ENCODE measurements at regions not wholly inside any gene's neighbourhood (a gene's known extent, or its start where the extent isn't known, plus 50 kb on each side); places are given as distances from the start of the nearest gene placed in this dataset.

- Histone ChIP-seq H4K20me1 (replicated peaks; ENCODE audit: control insufficient read depth, extremely low read depth, insufficient read depth, low read length) (no peaks in the 10 kb centered on the region), H3K4me1 (ENCODE audit: control insufficient read depth, extremely low read depth, insufficient read depth, low read length) (no peaks in the 10 kb centered on the region), H3K9ac (replicated peaks; ENCODE audit: extremely low read depth, insufficient read depth, low read length) (no peak overlapping the region), H3K9me1 (replicated peaks; ENCODE audit: control insufficient read depth, extremely low read depth, insufficient read depth, low read length) (no peaks in the 10 kb centered on the region), H2AFZ (ENCODE audit: low read depth, low read length) (no peak overlapping the region), H3K36me3 (ENCODE audit: control insufficient read depth in 2 of 2, extremely low read depth in 1 of 2, insufficient read depth in 2 of 2, low read length in 2 of 2) (no peaks in the 10 kb centered on the region), H3K4me3 (replicated peaks in 1 of 3; ENCODE audit: insufficient read depth in 1 of 3, low read depth in 1 of 3, low read length in 3 of 3) (no peak overlapping the region), H3K27me3 (ENCODE audit: control insufficient read depth in 2 of 2, insufficient read depth in 2 of 2, low read length in 2 of 2) (no peaks in the 10 kb centered on the region), H3K9me3 (replicated peaks; ENCODE audit: control insufficient read depth, insufficient read depth, low read length) (no peaks in the 10 kb centered on the region), H3K27ac (ENCODE audit: insufficient read depth, low read depth, low read length) (no peak overlapping the region), H3K4me2 (ENCODE audit: insufficient read depth, low read length) (no peak overlapping the region), H3K79me2 (ENCODE audit: control insufficient read depth, insufficient read depth, low read length) (no peaks in the 10 kb centered on the region)
- intact Hi-C loops (cut with micrococcal nuclease) (no loop called here), dilution Hi-C loops (cut with MboI; ENCODE audit: extremely low pct_ligation_motif_present, low sequenced_read_pairs) (no loop called here)
- ChIA-PET POLR2A (no interaction called here), CTCF (no interaction called here)
- BruUV-seq (replicated peaks), result no TSS peak
- DNase-seq (ENCODE audit: low read depth, low spot score), result no peak
- TF ChIP-seq EZH2 (IDR thresholded peaks at IDR 0.05; ENCODE audit: borderline replicate concordance, low read depth, low read length, severe bottlenecking) (no peak), MAX (IDR thresholded peaks at IDR 0.05; ENCODE audit: insufficient read depth, insufficient read length) (no peak), CTCF (IDR thresholded peaks at IDR 0.05; ENCODE audit: extremely low read depth in 1 of 2, insufficient read depth in 1 of 2, low read depth in 1 of 2, low read length in 2 of 2) (no peak), JUN (IDR thresholded peaks at IDR 0.05; ENCODE audit: borderline replicate concordance, insufficient read depth, insufficient read length, low read depth) (no peak)
- FAIRE-seq, result no peak
These were observed 194.5 kb downstream of the MEX3B start for GRCh38 chr15:81851325-81851724.

GRCh38 chr15:81849289-81849688 is 196.5 kb downstream of the MEX3B start:
- Histone ChIP-seq H2AFZ (ENCODE audit: low read depth, low read length) (no peak overlapping the region), H3K9me3 (replicated peaks; ENCODE audit: control insufficient read depth, insufficient read depth, low read length) (no peaks in the 10 kb centered on the region), H3K36me3 (ENCODE audit: control insufficient read depth in 2 of 2, extremely low read depth in 1 of 2, insufficient read depth in 2 of 2, low read length in 2 of 2) (no peaks in the 10 kb centered on the region), H3K27ac (ENCODE audit: insufficient read depth, low read depth, low read length) (no peak overlapping the region), H3K9ac (replicated peaks; ENCODE audit: extremely low read depth, insufficient read depth, low read length) (no peak overlapping the region), H4K20me1 (replicated peaks; ENCODE audit: control insufficient read depth, extremely low read depth, insufficient read depth, low read length) (no peaks in the 10 kb centered on the region), H3K4me3 (replicated peaks in 1 of 3; ENCODE audit: insufficient read depth in 1 of 3, low read depth in 1 of 3, low read length in 3 of 3) (no peak overlapping the region), H3K9me1 (replicated peaks; ENCODE audit: control insufficient read depth, extremely low read depth, insufficient read depth, low read length) (no peaks in the 10 kb centered on the region), H3K4me2 (ENCODE audit: insufficient read depth, low read length) (no peak overlapping the region), H3K79me2 (ENCODE audit: control insufficient read depth, insufficient read depth, low read length) (no peaks in the 10 kb centered on the region), H3K4me1 (ENCODE audit: control insufficient read depth, extremely low read depth, insufficient read depth, low read length) (no peaks in the 10 kb centered on the region), H3K27me3 (ENCODE audit: control insufficient read depth in 2 of 2, insufficient read depth in 2 of 2, low read length in 2 of 2) (no peaks in the 10 kb centered on the region)
- CTCF ChIA-PET, result no interaction called here
- intact Hi-C loops (cut with micrococcal nuclease) (no loop called here), dilution Hi-C loops (cut with MboI; ENCODE audit: extremely low pct_ligation_motif_present, low sequenced_read_pairs) (no loop called here)
- TF ChIP-seq GATA2 (IDR thresholded peaks at IDR 0.05; ENCODE audit: insufficient read depth, insufficient read length, low read depth, low read length), result no peak
- no TSS peak for BruUV-seq (replicated peaks)
- FAIRE-seq, result no peak
- POLR2A ChIA-PET, result no interaction called here
- DNase-seq (ENCODE audit: low read depth, low spot score), result no peak
